Activated naive CD4-positive, alpha-beta T cell treated with Interleukin-2 at 50 U/mL for 16 hours (primary cell): ENCODE measurements at regions not wholly inside any gene's neighbourhood (a gene's known extent, or its start where the extent isn't known, plus 50 kb on each side); places are given as distances from the start of the nearest gene placed in this dataset.

ENCODE experiments used
- DNase-seq: peaks from one replicate; pipeline ENCODE4 v3.0.0-alpha.2; 2020

DNA sequence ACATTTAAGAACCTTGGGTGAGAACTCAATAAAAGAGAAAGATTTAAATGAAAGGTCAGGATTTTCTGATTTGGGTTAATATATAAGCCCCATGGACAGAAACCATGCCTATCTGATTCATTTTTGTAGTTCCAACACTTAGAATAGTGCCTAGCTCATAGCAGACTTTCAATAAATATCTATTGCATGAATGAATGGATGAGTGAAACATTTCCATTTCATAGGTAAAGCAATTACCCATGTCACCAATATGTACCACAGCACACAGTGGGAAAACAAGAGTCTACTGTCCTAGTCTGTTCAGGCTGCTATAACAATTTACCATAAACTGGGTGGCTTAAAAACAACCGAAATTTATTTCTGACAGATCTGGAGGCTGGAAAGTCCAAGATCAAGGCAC, 63.9 kb upstream of the PTPN13 start:
- DNase-seq: no peak

DNA sequence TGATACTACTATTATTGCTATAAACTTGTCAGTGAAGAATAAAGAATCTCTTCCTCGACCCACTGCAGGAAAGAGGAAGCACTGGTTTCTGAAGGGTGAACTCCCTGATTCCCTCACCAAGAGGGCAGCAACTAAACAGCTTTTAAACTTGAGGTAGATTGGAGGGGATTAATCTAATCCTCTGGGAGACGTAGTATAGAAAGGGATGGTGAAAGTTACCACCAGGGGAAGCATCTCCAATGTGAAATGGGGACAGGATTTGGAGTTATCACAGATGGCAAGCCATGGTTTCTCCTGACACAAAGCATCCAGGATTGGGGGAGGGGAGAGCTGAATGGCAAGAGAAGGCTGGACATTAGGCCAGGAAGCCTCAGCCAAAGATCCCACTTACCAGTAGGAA, 62.7 kb upstream of the PTPN13 start:
- DNase-seq: no peak

DNA sequence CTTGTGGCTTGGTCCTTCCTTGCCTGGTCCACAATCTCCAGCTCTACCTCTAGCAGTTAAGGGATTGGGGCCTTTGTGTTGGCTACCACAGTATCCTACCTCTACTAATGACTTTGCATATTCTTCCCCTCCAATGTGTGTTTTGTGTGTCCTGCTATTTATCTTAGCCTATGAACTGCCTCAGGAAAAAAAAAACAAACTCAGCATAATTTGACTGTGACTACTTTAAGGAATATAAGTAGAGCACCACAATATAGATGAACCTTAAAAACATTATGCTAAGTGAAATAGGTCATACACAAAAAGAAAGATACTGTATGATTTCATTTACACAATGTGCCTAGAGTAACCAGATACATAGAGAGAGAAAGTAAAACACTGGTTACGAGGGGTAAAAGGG, 61.3 kb upstream of the PTPN13 start:
- DNase-seq: no peak

DNA sequence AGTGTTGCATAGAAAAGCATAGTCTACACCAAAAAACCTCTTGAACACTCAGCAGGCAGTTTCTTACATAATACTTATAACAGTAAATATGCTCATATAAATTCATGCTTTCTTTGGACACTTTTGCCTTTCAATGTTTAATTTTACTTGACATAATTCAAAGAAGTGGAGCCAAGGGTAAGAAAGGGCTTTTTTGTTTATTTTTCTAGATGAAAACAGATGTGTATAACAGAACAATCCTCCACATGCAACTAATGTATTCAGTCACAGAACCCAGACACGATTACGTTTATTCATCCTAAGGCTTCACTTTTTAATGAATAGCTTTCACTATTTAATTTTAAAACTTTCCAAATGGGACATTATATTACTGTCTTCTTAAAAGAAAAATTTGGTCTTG, 58.0 kb upstream of the PTPN13 start:
- no peak for DNase-seq

DNA sequence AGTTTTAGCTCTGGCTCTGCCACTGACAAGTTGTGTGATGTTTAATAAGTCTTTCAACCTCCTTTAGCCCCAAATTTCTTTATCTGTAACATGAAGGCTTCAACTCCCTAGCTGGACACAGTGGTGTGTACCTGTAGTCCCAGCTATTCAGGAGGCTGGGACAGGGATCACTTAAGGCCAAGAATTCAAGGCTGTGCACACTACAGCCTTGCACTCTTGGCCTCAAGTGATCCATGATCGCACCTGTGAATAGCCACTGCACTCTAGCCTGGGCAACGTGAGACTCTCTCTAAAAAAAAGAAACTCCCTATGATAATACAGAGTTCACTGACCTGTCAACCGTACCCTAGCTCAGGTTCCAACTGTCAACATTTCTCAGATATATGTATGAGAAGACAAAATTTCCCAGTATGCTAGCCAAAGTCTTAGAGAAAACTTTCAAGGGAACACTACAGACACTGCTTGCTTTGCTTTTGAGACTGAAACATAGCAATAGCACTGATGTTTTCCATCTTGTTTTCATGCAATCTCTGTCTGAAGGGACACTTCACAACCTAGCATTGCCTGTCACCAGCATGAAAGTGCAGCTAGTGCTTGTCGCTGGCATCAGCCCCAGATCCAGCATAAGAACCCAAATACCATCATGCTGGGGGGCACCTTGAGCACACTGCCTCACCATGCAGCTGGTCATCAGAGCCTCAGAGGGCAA, 51.6 kb upstream of the PTPN13 start:
- DNase-seq: no peak

DNA sequence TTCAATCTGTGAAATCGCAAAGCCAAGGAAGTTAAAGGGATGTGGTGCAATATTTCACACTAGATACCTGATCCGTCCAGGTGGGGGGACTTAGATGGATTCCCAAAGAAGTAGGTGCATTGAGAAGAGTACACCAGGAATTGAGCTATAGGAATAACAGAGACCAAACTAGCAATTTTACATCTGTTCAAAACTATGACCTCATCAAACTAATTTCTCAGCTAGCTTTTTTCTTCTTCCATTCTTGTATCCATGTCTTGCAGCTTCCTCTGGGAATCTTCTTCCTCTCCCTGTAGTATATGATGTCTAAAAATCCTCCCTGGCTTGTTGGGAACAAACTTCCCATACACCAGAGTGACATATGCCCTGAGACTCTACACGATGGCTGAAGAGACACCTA, 51.0 kb upstream of the PTPN13 start:
- no peak for DNase-seq

DNA sequence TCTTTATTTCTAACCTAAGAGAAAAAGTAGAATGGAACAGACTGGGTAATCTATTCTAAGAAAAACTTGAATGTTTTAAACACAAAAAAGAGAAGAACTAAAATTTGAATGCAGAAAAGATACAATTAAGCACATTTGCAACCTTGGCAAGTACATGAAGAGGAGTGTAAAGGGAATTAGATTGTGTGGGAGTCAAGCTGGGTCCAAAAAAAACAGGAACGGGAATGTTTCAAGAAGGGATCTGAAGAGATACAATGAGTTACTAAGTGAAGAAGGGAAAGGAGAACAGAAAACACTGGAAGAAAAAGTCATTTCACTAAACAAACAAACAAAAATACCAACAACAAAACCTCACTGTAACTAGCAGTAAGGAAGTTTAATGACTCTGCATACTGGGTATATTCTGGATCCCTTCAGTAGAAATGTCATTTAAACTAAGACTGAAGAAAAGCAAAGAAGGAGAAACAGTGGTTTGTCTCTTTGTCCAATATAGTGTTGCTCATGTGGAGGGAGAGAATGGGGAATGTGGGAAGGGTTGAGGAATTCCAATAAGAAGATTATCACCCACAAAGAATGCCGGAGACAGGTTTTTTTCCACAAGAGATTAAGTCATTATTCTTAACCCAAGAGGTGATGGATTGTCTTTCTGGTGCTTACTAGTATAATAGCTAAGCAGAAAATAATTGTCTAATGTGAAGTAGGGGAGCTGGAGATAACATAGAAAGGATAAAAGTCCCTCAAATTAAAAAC, 50.4 kb upstream of the PTPN13 start:
- DNase-seq: no peak

DNA sequence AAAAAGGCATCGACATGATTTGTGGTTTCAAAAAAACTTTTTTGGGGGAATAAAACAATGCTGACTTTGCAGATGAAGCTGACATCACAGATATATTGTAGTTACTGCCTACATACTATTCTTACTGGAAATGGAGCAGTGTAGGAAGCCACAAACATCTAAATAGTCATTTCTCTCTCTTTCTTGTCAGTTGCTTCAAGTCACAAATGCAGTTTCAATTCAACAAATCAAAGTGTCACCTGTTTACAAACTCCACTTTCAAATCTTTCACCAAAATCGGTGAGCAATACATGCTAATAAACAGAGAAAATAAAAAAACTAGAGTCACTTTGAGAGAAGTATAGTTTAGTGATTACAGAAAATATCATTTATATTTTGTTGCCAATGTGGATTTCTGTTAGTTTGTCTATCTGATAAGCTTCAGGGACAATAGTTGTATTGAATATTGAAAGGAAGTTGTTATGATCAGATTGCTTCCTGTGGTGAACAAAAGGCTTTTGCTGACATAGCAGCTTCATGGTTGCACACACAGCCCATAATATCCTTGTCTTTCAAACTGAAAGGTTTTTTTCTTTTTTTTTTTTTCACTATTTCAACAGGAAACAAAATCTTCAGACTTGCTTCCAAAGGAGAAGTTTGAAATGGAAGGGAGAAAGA, 49.7 kb upstream of the PTPN13 start:
- DNase-seq: no peak
